ENCODE measurements at regions not wholly inside any gene's neighbourhood (a gene's known extent, or its start where the extent isn't known, plus 50 kb on each side); places are given as distances from the start of the nearest gene placed in this dataset.
"Not testable (repeated sequence)": the region's sequence is repeated elsewhere in the genome, so short reads cannot be mapped to it uniquely, and the experiment has no call there.

GRCh38 chr13:68944272-68944671 is 1163.4 kb upstream of the ATXN8OS start:
- no peak for DNase-seq

GRCh38 chr13:68940049-68940448 is 1167.6 kb upstream of the ATXN8OS start:
- DNase-seq = no peak

GRCh38 chr13:68938639-68939038 is 1169.0 kb upstream of the ATXN8OS start:
- no peak for DNase-seq

- no peak for DNase-seq
Measured at GRCh38 chr13:68929075-68929745, 1178.4 kb upstream of the ATXN8OS start.

- no peak for DNase-seq
Measured at GRCh38 chr13:68927387-68928026, 1180.1 kb upstream of the ATXN8OS start.

GRCh38 chr13:68923995-68924394 is 1183.6 kb upstream of the ATXN8OS start:
- no peak for DNase-seq

- DNase-seq = no peak
Measured at GRCh38 chr13:68908879-68909278, 1198.7 kb upstream of the ATXN8OS start.

- no peak for DNase-seq
Measured at GRCh38 chr13:68905186-68905585, 1202.4 kb upstream of the ATXN8OS start.

GRCh38 chr13:68897331-68897928 is 1210.2 kb upstream of the ATXN8OS start:
- no peak for DNase-seq

- DNase-seq = no peak
Measured at GRCh38 chr13:68895696-68896095, 1211.9 kb upstream of the ATXN8OS start.

- not testable (repeated sequence) for DNase-seq
Measured at GRCh38 chr13:68893721-68894120, 1213.9 kb upstream of the ATXN8OS start.

GRCh38 chr13:68892596-68892995 is 1215.0 kb upstream of the ATXN8OS start:
- not testable (repeated sequence) for DNase-seq

- DNase-seq = not testable (repeated sequence)
Measured at GRCh38 chr13:68890101-68890500, 1217.5 kb upstream of the ATXN8OS start.

- DNase-seq = no peak
Measured at GRCh38 chr13:68888832-68889231, 1218.8 kb upstream of the ATXN8OS start.

GRCh38 chr13:68872338-68872737 is 1235.3 kb upstream of the ATXN8OS start:
- DNase-seq = no peak

GRCh38 chr13:68851026-68851425 is 1256.6 kb upstream of the ATXN8OS start:
- DNase-seq = no peak

GRCh38 chr13:68850160-68850559 is 1257.5 kb upstream of the ATXN8OS start:
- no peak for DNase-seq

- DNase-seq = no peak
Measured at GRCh38 chr13:68846663-68847062, 1261.0 kb upstream of the ATXN8OS start.

- DNase-seq = no peak
Measured at GRCh38 chr13:68834375-68834774, 1273.3 kb upstream of the ATXN8OS start.

GRCh38 chr13:68816715-68817114 is 1290.9 kb upstream of the ATXN8OS start:
- DNase-seq = no peak

- DNase-seq = no peak
Measured at GRCh38 chr13:68813180-68813796, 1294.3 kb upstream of the ATXN8OS start.

GRCh38 chr13:68810660-68811059 is 1297.0 kb upstream of the ATXN8OS start:
- DNase-seq = no peak

GRCh38 chr13:68808456-68808855 is 1299.2 kb upstream of the ATXN8OS start:
- no peak for DNase-seq

- DNase-seq = no peak
Measured at GRCh38 chr13:68806125-68806524, 1301.5 kb upstream of the ATXN8OS start.
